K562 (cell line): ENCODE measurements at regions not wholly inside any gene's neighbourhood (a gene's known extent, or its start where the extent isn't known, plus 50 kb on each side); places are given as distances from the start of the nearest gene placed in this dataset.

ENCODE experiments used
- ATAC-seq: fragments of 200-7000 bp; cut with Tn5 transposase; 3 replicates; pipeline ENCODE4 v1.9.1; 2020; ENCODE audit warnings: moderate library complexity
- BruUV-seq: library from RNA; stranded (reverse); fragments of 400-500 nt; replicated peaks from 2 replicates; lab custom pipeline; 2021; lab: Mats Ljungman, UMichigan
- CTCF ChIA-PET: fragments of 300-600 bp; formaldehyde crosslinking; extraction: SDS; loops from one replicate; lab custom pipeline; 2021; ENCODE audit warnings: low intra/inter-chr PET ratio; lab: Yijun Ruan, JAX
- POLR2A ChIA-PET: fragments of 300-600, 350-650 bp; sonication (Branson Sonifier 250); formaldehyde crosslinking; extraction: SDS; loops from one replicate; lab custom pipeline; 2021; ENCODE audit warnings: antibody characterized with exemption, inconsistent platforms; lab: Yijun Ruan, JAX
- DNase-seq, 4 experiments: peaks; one replicate each; pipeline versions ENCODE4 v3.0.0 to v3.0.0-alpha.2; 2011 to 2018; ENCODE audit warnings: low spot score in 3 of 4, mixed read lengths in 3 of 4; ENCODE audit errors: extremely low read depth in 1 of 4
- FAIRE-seq: peaks from 2 replicates; lab custom pipeline; 2011; peaks lifted over from hg19 to GRCh38; lab: Jason Lieb, UNC
- H2AFZ ChIP-seq: 2 replicates; pipeline ENCODE4 v1.6.0; 2011; ENCODE audit warnings: low read depth, low read length, control low read depth, inconsistent platforms
- H3K27ac ChIP-seq: fragments of 200-600 bp; 3 replicates; pipeline ENCODE4 v1.8.0; 2011; ENCODE audit warnings: low read depth, mild to moderate bottlenecking, control low read depth, inconsistent platforms, low read length, moderate library complexity, mixed read lengths; ENCODE audit errors: extremely low read depth
- H3K27me3 ChIP-seq, 2 experiments: fragments of 300-600 bp in 1 of 2; 2 replicates in 1 of 2; 3 replicates in 1 of 2; pipeline versions ENCODE4 v1.6.0 to v1.8.0; 2011; ENCODE audit warnings: inconsistent platforms in 2 of 2, low read length in 2 of 2, mild to moderate bottlenecking in 1 of 2, mixed read lengths in 1 of 2, moderate library complexity in 1 of 2; ENCODE audit not compliant: control insufficient read depth in 2 of 2, insufficient read depth in 2 of 2
- H3K36me3 ChIP-seq: fragments of 300-600 bp; 3 replicates; pipeline ENCODE4 v1.8.0; 2011; ENCODE audit warnings: mild to moderate bottlenecking, low read length, inconsistent platforms; ENCODE audit not compliant: control insufficient read depth, insufficient read depth
- H3K4me1 ChIP-seq, 2 experiments: fragments of 200-600 bp in 1 of 2; replicated peaks in 1 of 2; 2 replicates in 1 of 2; 3 replicates in 1 of 2; pipeline versions ENCODE4 v1.5.1 to v1.8.0; 2011; ENCODE audit warnings: inconsistent platforms in 2 of 2, low read length in 2 of 2, mild to moderate bottlenecking in 1 of 2, mixed read lengths in 1 of 2, moderate library complexity in 1 of 2; ENCODE audit not compliant: control insufficient read depth in 2 of 2, insufficient read depth in 2 of 2
- H3K4me2 ChIP-seq: 2 replicates; pipeline ENCODE4 v1.6.1; 2011; ENCODE audit warnings: low read length, control low read depth, inconsistent platforms, mixed read lengths; ENCODE audit not compliant: insufficient read depth
- H3K4me3 ChIP-seq: fragments of 200-600 bp; sonication (generic), shearing (Covaris generic); 2 replicates; pipeline ENCODE4 v1.5.1; 2016; ENCODE audit warnings: control low read depth, inconsistent platforms
- H3K79me2 ChIP-seq: fragments of 200-600 bp; 3 replicates; pipeline ENCODE4 v1.8.0; 2011; ENCODE audit warnings: low read length, inconsistent platforms; ENCODE audit not compliant: control insufficient read depth, insufficient read depth
- H3K9ac ChIP-seq, 2 experiments: 2 replicates each; pipeline versions ENCODE4 v1.6.0 to v1.6.1; 2011; ENCODE audit warnings: low read depth in 2 of 2, low read length in 2 of 2, control low read depth in 1 of 2, inconsistent platforms in 1 of 2, mild to moderate bottlenecking in 1 of 2, mixed read lengths in 1 of 2; ENCODE audit not compliant: insufficient read depth in 1 of 2
- H3K9me1 ChIP-seq: one replicate; pipeline ENCODE4 v1.6.0; 2011; ENCODE audit warnings: inconsistent platforms, mild to moderate bottlenecking, low read length, moderate library complexity; ENCODE audit not compliant: control insufficient read depth, insufficient read depth
- H3K9me3 ChIP-seq: replicated peaks from 2 replicates; pipeline ENCODE4 v1.5.1; 2011; ENCODE audit warnings: low read depth, low read length, inconsistent platforms; ENCODE audit not compliant: control insufficient read depth, insufficient read depth
- H4K20me1 ChIP-seq: replicated peaks from 2 replicates; pipeline ENCODE4 v1.6.1; 2011; ENCODE audit warnings: low read length, inconsistent platforms, mixed read lengths; ENCODE audit not compliant: control insufficient read depth, insufficient read depth
- ATF7 ChIP-seq: fragments of 450-650 bp; IDR thresholded peaks from 2 replicates; pipeline ENCODE4 v1.7.1; 2014; ENCODE audit warnings: mild to moderate bottlenecking, moderate library complexity
- ETV5 ChIP-seq: sonication (generic); formaldehyde crosslinking; IDR thresholded peaks from 2 replicates; pipeline ENCODE4 v1.4.0; 2020; ENCODE audit warnings: low read depth, mild to moderate bottlenecking, missing genetic modification reagents
- FOXJ2 ChIP-seq: fragments of 200-800 bp; sonication (Bioruptor generic); IDR thresholded peaks from 2 replicates; pipeline ENCODE4 v1.6.1; 2016; ENCODE audit warnings: missing genetic modification characterization, missing compliant biosample characterization
- MAFF ChIP-seq: IDR thresholded peaks from 2 replicates; pipeline ENCODE4 v1.6.1; 2012; ENCODE audit warnings: low read length, improper control_type of control experiment
- MITF ChIP-seq: IDR thresholded peaks from 2 replicates; pipeline ENCODE4 v1.6.1; 2014; ENCODE audit warnings: antibody characterized with exemption
- SMARCB1 ChIP-seq: IDR thresholded peaks from 2 replicates; pipeline ENCODE4 v1.6.1; 2011; ENCODE audit warnings: improper control_type of control experiment, low read depth; ENCODE audit not compliant: insufficient read length
- TGIF2 ChIP-seq: sonication (generic); formaldehyde crosslinking; IDR thresholded peaks from 2 replicates; pipeline ENCODE4 v1.8.1; 2022; ENCODE audit warnings: mild to moderate bottlenecking, missing genetic modification reagents, moderate library complexity
- ZNF134 ChIP-seq: fragments of 250-450 bp; sonication (Bioruptor Pico); conservative IDR thresholded peaks from 2 replicates; pipeline ENCODE4 v1.4.0; 2020
- WGBS: fragments of 100-300 bp; shearing (Covaris generic); methylation state at CpG from one replicate; pipeline ENCODE4 v1.1.6; 2016; ENCODE audit warnings: low coverage, mixed read lengths; ENCODE audit not compliant: insufficient coverage; ENCODE audit errors: missing lambda C conversion rate; 5-methylcytosine and 5-hydroxymethylcytosine counted together
- in situ Hi-C: fragments of 300-500 bp; cut with MboI; formaldehyde crosslinking; loops from 4 replicates; pipeline ENCODE4 v1.15.0; 2018; ENCODE audit warnings: inconsistent platforms, mixed read lengths
- intact Hi-C: fragments of 100-400 bp; cut with micrococcal nuclease; formaldehyde crosslinking; loops from 2 replicates; pipeline ENCODE4 v1.14.2; 2022
- TF ChIP-seq, protein P1 (sequence below), 2 experiments: fragments of 450-650 bp; conservative IDR thresholded peaks; 2 replicates each; pipeline ENCODE4 v1.6.1; 2017; ENCODE audit warnings: mild to moderate bottlenecking in 2 of 2, moderate library complexity in 2 of 2

DNA sequence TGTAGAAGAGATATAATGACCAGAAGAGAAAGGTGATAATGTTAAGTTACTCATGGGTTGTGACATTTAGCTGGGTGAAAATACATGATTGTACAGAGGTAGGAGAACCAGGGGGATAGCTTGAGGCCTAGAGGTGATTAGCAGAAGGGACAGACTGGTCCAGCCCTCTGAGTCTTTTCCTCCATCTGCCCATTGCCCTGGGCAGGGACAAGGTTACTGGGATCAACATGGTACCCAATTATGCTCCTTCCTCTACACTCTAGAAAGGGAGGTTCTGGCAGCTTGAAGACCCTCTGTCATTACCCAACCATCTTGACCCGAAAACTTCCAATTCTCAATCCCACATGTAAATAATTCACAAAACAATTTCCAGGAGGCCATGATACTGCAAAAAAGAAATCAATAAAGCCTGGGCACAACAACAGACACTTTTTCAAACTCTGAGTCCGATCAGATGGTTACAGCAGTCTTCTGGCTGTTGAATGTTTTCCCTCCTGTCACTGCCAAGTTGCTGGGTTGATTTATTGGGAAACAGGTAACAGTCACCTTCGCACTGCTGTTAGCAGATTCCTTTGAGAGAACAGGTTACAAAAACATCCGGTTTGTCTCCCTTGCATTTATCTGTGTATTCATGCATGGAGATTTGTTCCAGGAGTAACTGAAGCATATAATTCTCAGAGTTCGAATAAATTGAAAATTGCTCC, 239.1 kb upstream of the HTR2A start:
- CTCF ChIA-PET, result no interaction called here
- TF ChIP-seq ATF7, result no peak
- TF ChIP-seq ETV5 (CRISPR knock-in tag), result no peak
- no peak for TF ChIP-seq TGIF2
- TF ChIP-seq ZNF134 (CRISPR knock-in tag), result no peak
- no peak for TF ChIP-seq MITF
- TF ChIP-seq MAFF, result no peak
- no peak for TF ChIP-seq SMARCB1
- TF ChIP-seq, protein P1, sequence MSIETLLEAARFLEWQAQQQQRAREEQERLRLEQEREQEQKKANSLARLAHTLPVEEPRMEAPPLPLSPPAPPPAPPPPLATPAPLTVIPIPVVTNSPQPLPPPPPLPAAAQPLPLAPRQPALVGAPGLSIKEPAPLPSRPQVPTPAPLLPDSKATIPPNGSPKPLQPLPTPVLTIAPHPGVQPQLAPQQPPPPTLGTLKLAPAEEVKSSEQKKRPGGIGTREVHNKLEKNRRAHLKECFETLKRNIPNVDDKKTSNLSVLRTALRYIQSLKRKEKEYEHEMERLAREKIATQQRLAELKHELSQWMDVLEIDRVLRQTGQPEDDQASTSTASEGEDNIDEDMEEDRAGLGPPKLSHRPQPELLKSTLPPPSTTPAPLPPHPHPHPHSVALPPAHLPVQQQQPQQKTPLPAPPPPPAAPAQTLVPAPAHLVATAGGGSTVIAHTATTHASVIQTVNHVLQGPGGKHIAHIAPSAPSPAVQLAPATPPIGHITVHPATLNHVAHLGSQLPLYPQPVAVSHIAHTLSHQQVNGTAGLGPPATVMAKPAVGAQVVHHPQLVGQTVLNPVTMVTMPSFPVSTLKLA (conservative IDR thresholded peaks at IDR 0.05), result no peak
- TF ChIP-seq FOXJ2 (tag), result no peak
- H3K9me1 ChIP-seq, result no peaks in the 10 kb centered on the region
- POLR2A ChIA-PET, result no interaction called here
- no peaks in the 10 kb centered on the region for H3K4me1 ChIP-seq
- BruUV-seq, result no TSS peak
- H3K27me3 ChIP-seq, result no peaks in the 10 kb centered on the region
- no peaks in the 10 kb centered on the region for H4K20me1 ChIP-seq
- H3K4me3 ChIP-seq, result no peak overlapping the region
- H3K9me3 ChIP-seq, result no peaks in the 10 kb centered on the region
- H2AFZ ChIP-seq, result no peak overlapping the region
- in situ Hi-C loops (no loop called here), intact Hi-C loops (no loop called here)
- H3K27ac ChIP-seq, result no peak overlapping the region
- no peak overlapping the region for H3K4me2 ChIP-seq
- H3K79me2 ChIP-seq, result no peaks in the 10 kb centered on the region
- WGBS, result 8% methylated on average over 4 of the region's 5 CpGs
- DNase-seq, result no peak
- no peaks in the 10 kb centered on the region for H3K36me3 ChIP-seq
- H3K9ac ChIP-seq, result no peak overlapping the region
- no peak for ATAC-seq
- FAIRE-seq, result no peak
